ENCODE measurements at regions not wholly inside any gene's neighbourhood (a gene's known extent, or its start where the extent isn't known, plus 50 kb on each side); places are given as distances from the start of the nearest gene placed in this dataset.

DNA sequence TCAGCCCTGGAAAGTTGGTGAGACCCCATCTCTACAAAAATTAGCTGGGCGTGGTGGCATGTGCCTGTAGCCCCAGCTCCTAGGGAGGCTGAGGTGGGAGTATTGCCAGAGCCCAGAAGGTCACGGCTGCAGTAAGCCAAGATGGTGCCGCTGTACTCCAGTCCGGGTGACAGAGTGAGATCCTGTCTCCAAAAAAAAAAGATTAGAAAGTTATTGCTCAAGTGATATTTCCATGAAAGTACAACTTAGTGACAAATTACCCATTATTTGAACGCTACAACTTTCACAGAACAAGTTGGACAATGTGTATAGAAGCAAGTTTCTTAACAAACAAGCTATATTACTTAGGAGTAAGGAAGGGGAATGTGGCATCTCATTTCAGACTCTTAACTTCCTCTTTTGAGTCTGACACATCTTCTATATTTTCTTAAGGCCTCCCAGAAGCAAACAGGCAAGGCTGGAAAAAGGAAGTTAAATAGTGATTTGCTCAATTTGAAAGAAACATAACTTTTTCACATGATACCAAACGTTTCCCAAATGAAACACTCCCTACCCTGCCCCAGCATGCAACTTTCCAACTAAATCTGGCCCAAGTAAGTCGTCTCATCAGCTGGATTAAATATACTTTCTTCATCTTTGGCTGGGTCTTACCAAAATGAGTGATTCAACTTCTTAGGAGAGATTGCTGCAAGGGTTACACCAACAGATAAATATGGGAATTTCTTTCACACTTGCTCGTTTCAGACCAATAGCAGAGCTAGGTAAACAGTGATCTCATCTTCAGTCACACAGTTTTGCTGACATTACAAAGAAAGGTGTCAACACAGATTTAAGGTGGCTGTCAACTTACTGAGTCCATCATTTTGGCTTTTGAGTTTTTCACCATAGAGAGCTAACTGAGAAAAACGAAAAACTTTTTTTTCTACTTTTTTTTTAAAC is 66.3 kb upstream of the KLF6 start:
- no peak for DNase-seq (ENCODE audit: low read depth)

DNA sequence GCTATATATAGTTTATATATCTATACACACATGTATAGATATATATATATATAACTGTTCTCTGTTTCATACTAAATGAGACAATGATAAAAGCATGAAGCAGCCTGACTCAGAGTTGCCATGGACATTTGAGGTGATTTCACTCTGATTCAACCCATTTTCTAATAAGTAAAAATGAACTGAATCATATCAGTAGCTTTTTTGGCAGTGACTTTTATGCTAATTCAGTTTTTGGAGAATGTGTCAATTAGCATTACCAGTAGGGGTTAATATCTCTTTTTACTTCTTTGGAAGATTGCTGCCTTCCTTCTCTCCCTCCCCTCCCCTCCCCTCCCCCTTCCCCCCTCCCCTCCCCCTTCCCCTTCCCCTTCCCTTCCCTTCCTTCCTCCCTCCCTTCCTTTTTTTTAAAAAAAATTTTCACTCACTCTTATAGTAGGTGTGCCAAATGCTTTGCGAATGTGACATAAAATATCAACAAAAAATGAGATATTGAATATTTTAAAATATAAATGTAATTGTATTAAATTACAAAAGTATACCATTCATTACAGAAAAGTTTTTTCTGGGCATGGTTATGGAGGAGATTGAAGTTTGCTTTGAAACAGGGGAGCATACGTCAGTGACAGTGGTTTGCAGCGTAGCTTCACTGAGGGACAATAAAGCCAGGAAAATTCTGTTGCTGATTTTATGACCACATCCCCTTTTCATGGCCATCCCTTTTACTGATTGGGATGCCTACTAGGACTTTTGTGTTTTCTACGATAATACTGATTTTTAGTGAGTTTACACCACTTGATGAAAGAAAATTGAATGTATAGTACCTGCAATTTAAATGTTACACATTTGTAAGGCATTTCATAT is 64.0 kb upstream of the KLF6 start:
- DNase-seq (ENCODE audit: low read depth) = no peak

- no peak for DNase-seq (ENCODE audit: low read depth)
Measured at GRCh38 chr10:3848005-3848774, 63.2 kb upstream of the KLF6 start.

DNA sequence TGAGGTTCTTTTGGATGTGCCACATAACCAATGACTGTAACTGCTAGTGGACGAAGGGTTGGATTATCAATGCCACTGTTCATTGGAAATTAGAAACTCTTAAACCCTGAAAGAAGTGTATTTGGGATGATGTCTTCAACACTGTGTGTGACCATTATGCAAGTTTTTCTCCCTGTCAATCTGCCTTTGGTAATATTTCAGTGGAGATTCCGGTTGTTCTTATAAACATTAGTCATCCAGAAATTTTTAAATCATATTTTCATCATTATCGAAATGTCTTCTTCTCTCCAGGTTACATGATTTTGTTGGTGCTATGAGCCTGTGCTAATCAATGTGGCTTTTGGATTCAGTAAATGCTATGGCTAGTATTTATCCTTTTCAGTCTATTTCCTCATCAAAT is 61.7 kb upstream of the KLF6 start:
- no peak for DNase-seq (ENCODE audit: low read depth)

DNA sequence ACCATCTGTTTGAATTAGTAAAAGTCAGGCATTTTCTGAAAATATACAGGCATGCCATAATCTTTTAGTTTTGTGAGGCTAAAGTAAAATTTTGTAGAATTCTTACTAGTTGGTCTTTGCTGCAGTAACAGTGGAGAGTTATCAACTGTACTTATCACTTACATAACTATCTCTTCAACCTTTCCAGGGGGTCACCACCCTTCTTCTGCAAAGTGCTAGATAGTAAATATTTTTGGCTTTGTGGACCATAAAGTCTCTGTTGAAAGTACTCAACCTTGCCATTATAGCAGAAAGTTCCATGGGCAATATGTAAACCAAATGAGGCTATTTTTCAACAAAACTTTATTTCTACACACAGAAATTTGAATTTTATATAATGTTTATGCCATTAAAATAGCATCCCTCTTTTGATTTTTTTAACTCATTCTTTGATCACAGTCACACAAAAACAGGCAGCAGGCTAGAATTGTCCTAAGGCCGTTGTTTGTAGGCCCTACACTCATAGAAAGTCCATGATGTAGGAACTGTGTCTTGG is 59.5 kb upstream of the KLF6 start:
- DNase-seq (ENCODE audit: low read depth) = no peak

GRCh38 chr10:3838460-3839437 is 53.7 kb upstream of the KLF6 start:
- no peak for DNase-seq (ENCODE audit: low read depth)

GRCh38 chr10:3837647-3838459 is 52.8 kb upstream of the KLF6 start:
- no peak for DNase-seq (ENCODE audit: low read depth)

- DNase-seq (ENCODE audit: low read depth) = no peak
Measured at GRCh38 chr10:3836222-3836820, 51.3 kb upstream of the KLF6 start.

DNA sequence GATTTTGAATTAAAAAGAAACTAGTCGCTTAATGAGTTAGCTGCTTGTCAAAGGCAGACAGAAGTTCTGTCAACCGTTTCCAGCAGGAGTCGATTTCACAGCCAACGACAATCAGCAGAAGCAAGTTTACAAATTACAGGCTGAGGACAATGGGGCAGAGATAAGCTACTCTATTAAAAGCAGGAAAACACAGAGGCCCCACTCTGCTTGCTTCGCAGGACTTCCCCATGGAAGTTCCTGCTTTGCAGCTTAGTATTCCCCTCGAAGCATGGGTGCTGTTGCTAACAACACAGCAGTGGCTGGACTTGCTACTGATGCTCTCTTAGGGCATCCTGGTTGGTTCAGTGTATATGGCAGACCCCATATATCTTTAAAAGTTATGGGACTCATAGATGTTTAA is 50.8 kb upstream of the KLF6 start:
- DNase-seq (ENCODE audit: low read depth) = no peak

- DNase-seq (ENCODE audit: low read depth) = no peak
Measured at GRCh38 chr10:3834947-3835346, 49.9 kb upstream of the KLF6 start.

Data from stimulated activated CD4-positive, alpha-beta T cell treated with anti-CD3 and anti-CD28 coated beads, Interleukin-2, amount 100 ng/mL, for 4 hours (primary cell).